ENCODE measurements at regions not wholly inside any gene's neighbourhood (a gene's known extent, or its start where the extent isn't known, plus 50 kb on each side); places are given as distances from the start of the nearest gene placed in this dataset.

DNA sequence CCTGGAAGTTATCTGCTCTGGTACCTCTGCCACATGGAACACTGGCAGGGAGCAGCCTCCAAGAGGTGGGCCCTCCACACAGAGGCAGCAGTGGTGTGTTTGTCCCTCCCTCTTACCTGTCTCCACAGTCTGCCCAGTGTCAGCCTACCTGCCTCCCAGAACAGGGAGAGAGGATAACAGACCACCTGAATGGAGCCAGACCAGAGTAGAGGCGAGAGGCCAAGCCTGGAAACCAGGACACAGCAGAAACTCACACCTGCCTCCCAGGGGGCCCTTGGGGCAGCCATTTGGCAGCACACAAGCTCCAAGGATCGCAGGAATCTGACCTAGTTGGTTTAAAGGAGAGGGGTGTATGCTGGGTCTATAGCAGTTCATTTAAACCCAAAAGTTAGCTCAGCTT is 100.2 kb upstream of the ZNF366 start:
- Histone ChIP-seq H3K4me3 (ENCODE audit: low read length in 2 of 2) (no peak overlapping the region), H3K27ac (ENCODE audit: low read length) (no peak overlapping the region), H3K36me3 (ENCODE audit: control insufficient read depth in 2 of 2, insufficient read depth in 2 of 2, low read length in 2 of 2) (no peaks in the 10 kb centered on the region), H3K9me3 (ENCODE audit: control insufficient read depth in 2 of 2, low read length in 2 of 2) (no peaks in the 10 kb centered on the region), H3K27me3 (ENCODE audit: control insufficient read depth in 1 of 2, insufficient read depth in 2 of 2, low read length in 2 of 2) (no peaks in the 10 kb centered on the region), H3K9ac (ENCODE audit: low read length in 2 of 2) (no peak overlapping the region), H3K4me1 (ENCODE audit: control insufficient read depth, insufficient read depth, low read length) (no peaks in the 10 kb centered on the region)

DNA sequence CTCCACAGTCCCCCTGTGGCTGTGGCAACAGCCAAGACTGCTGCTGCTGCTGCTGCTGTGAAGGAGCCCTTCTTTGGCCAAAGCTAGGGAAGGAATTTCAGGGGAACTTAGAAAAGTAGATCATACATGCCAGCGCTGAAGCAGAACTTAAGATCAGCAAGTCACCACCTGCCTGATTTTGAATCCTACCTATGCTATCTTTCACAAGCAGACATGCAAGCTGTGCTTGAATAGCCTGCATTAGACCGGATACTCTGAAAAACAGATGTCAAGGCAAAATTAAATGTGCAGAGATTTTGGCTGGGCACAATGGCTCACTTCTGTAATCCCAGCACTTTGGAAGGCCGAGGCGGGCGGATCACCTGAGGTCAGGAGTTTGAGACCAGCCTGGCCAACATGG is 99.3 kb upstream of the ZNF366 start:
- no peak overlapping the region for H3K4me3 ChIP-seq (ENCODE audit: low read length in 2 of 2)
- H3K9me3 ChIP-seq (ENCODE audit: control insufficient read depth in 2 of 2, low read length in 2 of 2), result no peaks in the 10 kb centered on the region
- H3K27me3 ChIP-seq (ENCODE audit: control insufficient read depth in 1 of 2, insufficient read depth in 2 of 2, low read length in 2 of 2), result no peaks in the 10 kb centered on the region
- H3K4me1 ChIP-seq (ENCODE audit: control insufficient read depth, insufficient read depth, low read length), result no peaks in the 10 kb centered on the region
- H3K27ac ChIP-seq (ENCODE audit: low read length), result no peak overlapping the region
- no peaks in the 10 kb centered on the region for H3K36me3 ChIP-seq (ENCODE audit: control insufficient read depth in 2 of 2, insufficient read depth in 2 of 2, low read length in 2 of 2)
- no peak overlapping the region for H3K9ac ChIP-seq (ENCODE audit: low read length in 2 of 2)

GRCh38 chr5:72605632-72606031 is 98.4 kb upstream of the ZNF366 start:
- no peaks in the 10 kb centered on the region for H3K4me1 ChIP-seq (ENCODE audit: control insufficient read depth, insufficient read depth, low read length)
- H3K27ac ChIP-seq (ENCODE audit: low read length), result no peak overlapping the region
- no peaks in the 10 kb centered on the region for H3K27me3 ChIP-seq (ENCODE audit: control insufficient read depth in 1 of 2, insufficient read depth in 2 of 2, low read length in 2 of 2)
- no peak overlapping the region for H3K4me3 ChIP-seq (ENCODE audit: low read length in 2 of 2)
- H3K9me3 ChIP-seq (ENCODE audit: control insufficient read depth in 2 of 2, low read length in 2 of 2), result no peaks in the 10 kb centered on the region
- no peak overlapping the region for H3K9ac ChIP-seq (ENCODE audit: low read length in 2 of 2)
- H3K36me3 ChIP-seq (ENCODE audit: control insufficient read depth in 2 of 2, insufficient read depth in 2 of 2, low read length in 2 of 2), result no peaks in the 10 kb centered on the region

- Histone ChIP-seq H3K36me3 (ENCODE audit: control insufficient read depth in 2 of 2, insufficient read depth in 2 of 2, low read length in 2 of 2) (no peaks in the 10 kb centered on the region), H3K27me3 (ENCODE audit: control insufficient read depth in 1 of 2, insufficient read depth in 2 of 2, low read length in 2 of 2) (no peaks in the 10 kb centered on the region), H3K9ac (ENCODE audit: low read length in 2 of 2) (no peak overlapping the region), H3K4me3 (ENCODE audit: low read length in 2 of 2) (no peak overlapping the region), H3K9me3 (ENCODE audit: control insufficient read depth in 2 of 2, low read length in 2 of 2) (no peaks in the 10 kb centered on the region), H3K4me1 (ENCODE audit: control insufficient read depth, insufficient read depth, low read length) (no peaks in the 10 kb centered on the region), H3K27ac (ENCODE audit: low read length) (no peak overlapping the region)
These were observed 97.6 kb upstream of the ZNF366 start for GRCh38 chr5:72604798-72605154.

DNA sequence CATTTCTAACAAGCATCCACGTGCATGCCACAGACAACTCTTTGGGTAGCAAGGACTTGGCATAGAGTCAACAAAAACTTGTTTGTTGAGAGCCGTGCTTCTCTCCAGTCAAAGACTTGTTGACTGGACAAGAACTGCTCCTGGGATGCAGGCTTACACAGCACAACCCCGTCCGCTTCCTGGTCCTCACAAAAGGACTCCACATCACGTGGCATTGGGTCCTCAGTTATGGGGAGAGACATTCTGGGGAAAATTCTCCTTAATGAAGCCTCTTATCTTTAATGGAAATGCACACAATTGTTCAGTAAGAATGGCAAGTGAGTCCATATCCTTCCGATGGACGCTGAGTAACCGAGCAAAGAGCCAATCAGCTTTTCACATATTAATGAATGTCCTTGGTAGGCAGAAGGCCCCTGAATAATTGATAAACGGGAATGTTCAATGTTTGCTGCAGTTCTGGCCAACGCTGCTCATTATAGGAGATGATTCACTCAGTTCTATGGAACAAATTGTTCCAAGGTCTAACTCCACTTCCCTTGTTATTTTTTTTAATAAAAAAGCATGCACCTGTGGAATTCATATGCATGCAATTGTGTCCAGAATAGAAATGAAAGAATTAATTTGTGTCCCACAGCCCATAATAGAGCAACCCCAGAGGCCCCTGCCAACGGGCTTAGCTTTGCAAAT is 97.0 kb upstream of the ZNF366 start:
- Histone ChIP-seq H3K9ac (ENCODE audit: low read length in 2 of 2) (no peak overlapping the region), H3K4me1 (ENCODE audit: control insufficient read depth, insufficient read depth, low read length) (no peaks in the 10 kb centered on the region), H3K36me3 (ENCODE audit: control insufficient read depth in 2 of 2, insufficient read depth in 2 of 2, low read length in 2 of 2) (no peaks in the 10 kb centered on the region), H3K9me3 (ENCODE audit: control insufficient read depth in 2 of 2, low read length in 2 of 2) (peaks cover 0 to 3% of the 10 kb centered on the region in 2 donors), H3K27me3 (ENCODE audit: control insufficient read depth in 1 of 2, insufficient read depth in 2 of 2, low read length in 2 of 2) (no peaks in the 10 kb centered on the region), H3K27ac (ENCODE audit: low read length) (no peak overlapping the region), H3K4me3 (ENCODE audit: low read length in 2 of 2) (no peak overlapping the region)

- H3K27me3 ChIP-seq (ENCODE audit: control insufficient read depth in 1 of 2, insufficient read depth in 2 of 2, low read length in 2 of 2), result no peaks in the 10 kb centered on the region
- no peak overlapping the region for H3K4me3 ChIP-seq (ENCODE audit: low read length in 2 of 2)
- no peak overlapping the region for H3K9ac ChIP-seq (ENCODE audit: low read length in 2 of 2)
- H3K9me3 ChIP-seq (ENCODE audit: control insufficient read depth in 2 of 2, low read length in 2 of 2), result peaks cover 0 to 5% of the 10 kb centered on the region in 2 donors
- no peak overlapping the region for H3K27ac ChIP-seq (ENCODE audit: low read length)
- no peaks in the 10 kb centered on the region for H3K36me3 ChIP-seq (ENCODE audit: control insufficient read depth in 2 of 2, insufficient read depth in 2 of 2, low read length in 2 of 2)
- no peaks in the 10 kb centered on the region for H3K4me1 ChIP-seq (ENCODE audit: control insufficient read depth, insufficient read depth, low read length)
These were observed 95.8 kb upstream of the ZNF366 start for GRCh38 chr5:72602696-72603685.

DNA sequence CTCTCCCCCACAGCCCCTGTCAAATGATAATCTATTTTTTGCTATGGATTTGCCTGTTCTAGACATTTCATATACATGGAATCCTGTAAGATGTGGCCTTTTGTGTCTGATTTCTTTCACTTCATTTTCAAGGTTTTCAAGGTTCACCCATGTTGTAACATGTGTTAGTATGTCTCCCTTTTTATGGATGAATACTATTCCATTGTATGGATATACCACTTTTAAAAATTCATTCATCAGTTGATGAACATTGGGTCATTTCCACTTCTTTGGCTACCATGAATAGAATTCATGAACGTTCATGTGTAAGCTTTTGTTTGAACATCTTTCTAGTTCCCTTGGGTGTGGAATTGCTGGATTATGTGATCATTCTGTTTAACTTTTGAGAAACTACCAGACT is 94.7 kb upstream of the ZNF366 start:
- Histone ChIP-seq H3K27me3 (ENCODE audit: control insufficient read depth in 1 of 2, insufficient read depth in 2 of 2, low read length in 2 of 2) (no peaks in the 10 kb centered on the region), H3K36me3 (ENCODE audit: control insufficient read depth in 2 of 2, insufficient read depth in 2 of 2, low read length in 2 of 2) (no peaks in the 10 kb centered on the region), H3K4me3 (ENCODE audit: low read length in 2 of 2) (no peak overlapping the region), H3K4me1 (ENCODE audit: control insufficient read depth, insufficient read depth, low read length) (peaks cover 5% of the 10 kb centered on the region), H3K9ac (ENCODE audit: low read length in 2 of 2) (no peak overlapping the region), H3K27ac (ENCODE audit: low read length) (no peak overlapping the region), H3K9me3 (ENCODE audit: control insufficient read depth in 2 of 2, low read length in 2 of 2) (peaks cover 0 to 5% of the 10 kb centered on the region in 2 donors)

GRCh38 chr5:72600391-72600981 is 93.3 kb upstream of the ZNF366 start:
- H3K27ac ChIP-seq (ENCODE audit: low read length), result no peak overlapping the region
- no peak overlapping the region for H3K9ac ChIP-seq (ENCODE audit: low read length in 2 of 2)
- no peaks in the 10 kb centered on the region for H3K27me3 ChIP-seq (ENCODE audit: control insufficient read depth in 1 of 2, insufficient read depth in 2 of 2, low read length in 2 of 2)
- H3K36me3 ChIP-seq (ENCODE audit: control insufficient read depth in 2 of 2, insufficient read depth in 2 of 2, low read length in 2 of 2), result no peaks in the 10 kb centered on the region
- H3K9me3 ChIP-seq (ENCODE audit: control insufficient read depth in 2 of 2, low read length in 2 of 2), result peaks cover 0 to 5% of the 10 kb centered on the region in 2 donors
- H3K4me1 ChIP-seq (ENCODE audit: control insufficient read depth, insufficient read depth, low read length), result peaks cover 5% of the 10 kb centered on the region
- H3K4me3 ChIP-seq (ENCODE audit: low read length in 2 of 2), result no peak overlapping the region

DNA sequence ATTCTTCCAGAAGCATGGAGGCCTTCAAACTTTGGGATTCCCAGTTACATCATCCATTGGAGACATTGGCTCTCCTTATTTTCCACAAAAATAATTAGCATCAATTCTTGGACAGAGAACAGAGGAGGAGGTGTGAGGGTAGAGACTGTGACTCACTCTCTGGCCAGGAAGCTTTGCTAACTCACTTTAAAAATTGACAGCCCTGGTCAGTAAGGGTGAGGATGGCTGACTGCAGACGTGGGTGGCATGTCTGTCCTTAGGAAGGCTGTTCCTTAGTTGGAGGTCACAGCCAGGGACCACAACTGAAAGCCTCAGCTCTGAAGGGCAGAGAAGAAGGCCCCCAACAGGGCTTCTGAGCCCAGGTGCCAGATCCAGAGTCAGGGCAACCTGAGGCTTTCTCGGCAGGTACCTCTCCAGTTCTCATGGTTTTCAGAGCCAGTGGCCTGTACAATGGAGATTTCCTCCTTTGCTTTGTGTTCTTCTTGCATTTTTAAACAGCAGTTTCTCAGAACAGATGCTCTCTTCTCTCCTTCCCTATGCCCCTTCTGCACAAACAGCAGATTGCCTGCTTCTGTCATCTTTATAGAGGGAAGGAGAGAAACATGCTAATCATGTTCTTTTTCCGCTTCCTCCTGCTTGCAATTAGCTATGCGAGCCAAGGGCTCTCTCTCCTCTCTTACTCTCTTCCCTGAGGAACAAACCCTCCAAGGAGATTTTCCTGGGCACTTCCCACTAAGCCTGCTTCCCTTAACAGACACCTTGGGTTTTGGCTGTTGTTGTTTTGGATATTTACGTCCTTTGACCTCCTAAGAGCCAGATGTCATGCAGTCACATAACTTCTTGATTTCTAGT is 92.5 kb upstream of the ZNF366 start:
- Histone ChIP-seq H3K27me3 (ENCODE audit: control insufficient read depth in 1 of 2, insufficient read depth in 2 of 2, low read length in 2 of 2) (no peaks in the 10 kb centered on the region), H3K4me3 (ENCODE audit: low read length in 2 of 2) (no peak overlapping the region), H3K36me3 (ENCODE audit: control insufficient read depth in 2 of 2, insufficient read depth in 2 of 2, low read length in 2 of 2) (no peaks in the 10 kb centered on the region), H3K9me3 (ENCODE audit: control insufficient read depth in 2 of 2, low read length in 2 of 2) (peaks cover 0 to 5% of the 10 kb centered on the region in 2 donors), H3K4me1 (ENCODE audit: control insufficient read depth, insufficient read depth, low read length) (peaks cover 5% of the 10 kb centered on the region), H3K27ac (ENCODE audit: low read length) (no peak overlapping the region), H3K9ac (ENCODE audit: low read length in 2 of 2) (no peak overlapping the region)

DNA sequence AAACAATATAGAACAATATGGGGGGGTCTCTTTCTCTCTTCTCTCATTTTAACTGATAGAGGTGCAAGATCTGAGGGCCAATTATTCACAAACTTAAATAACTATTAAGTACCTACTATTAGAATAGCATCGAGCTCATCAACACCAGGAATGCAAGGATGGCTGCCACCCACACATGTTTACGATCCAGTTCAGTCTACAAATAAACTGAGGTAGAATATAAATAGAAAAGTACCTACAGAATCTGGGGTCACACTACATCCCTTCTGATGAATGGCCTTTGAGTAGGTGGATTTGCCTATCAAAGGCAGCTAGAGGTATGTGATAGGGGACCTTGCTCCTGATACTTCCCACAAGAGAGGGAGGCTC is 91.8 kb upstream of the ZNF366 start:
- Histone ChIP-seq H3K36me3 (ENCODE audit: control insufficient read depth in 2 of 2, insufficient read depth in 2 of 2, low read length in 2 of 2) (no peaks in the 10 kb centered on the region), H3K4me3 (ENCODE audit: low read length in 2 of 2) (no peak overlapping the region), H3K27ac (ENCODE audit: low read length) (no peak overlapping the region), H3K27me3 (ENCODE audit: control insufficient read depth in 1 of 2, insufficient read depth in 2 of 2, low read length in 2 of 2) (no peaks in the 10 kb centered on the region), H3K9ac (ENCODE audit: low read length in 2 of 2) (no peak overlapping the region), H3K9me3 (ENCODE audit: control insufficient read depth in 2 of 2, low read length in 2 of 2) (peaks cover 0 to 5% of the 10 kb centered on the region in 2 donors), H3K4me1 (ENCODE audit: control insufficient read depth, insufficient read depth, low read length) (peaks cover 5% of the 10 kb centered on the region)

Measured in stomach smooth muscle (tissue), 2 donors.